GM21825 (cell line): ENCODE measurements at regions not wholly inside any gene's neighbourhood (a gene's known extent, or its start where the extent isn't known, plus 50 kb on each side); places are given as distances from the start of the nearest gene placed in this dataset.
"Not testable (repeated sequence)": the region's sequence is repeated elsewhere in the genome, so short reads cannot be mapped to it uniquely, and the experiment has no call there.

ENCODE experiments used
- ATAC-seq: cut with Tn5 transposase; IDR thresholded peaks from one replicate; pipeline ENCODE4 v1.9.1; 2021; ENCODE audit warnings: mild to moderate bottlenecking, moderate library complexity; ENCODE audit not compliant: unreplicated experiment

GRCh38 chr19:27972291-27973040 lies 1240.5 kb downstream of the UQCRFS1 start:
- ATAC-seq: no peak

GRCh38 chr19:27971869-27972268 lies 1241.1 kb downstream of the UQCRFS1 start:
- ATAC-seq: no peak

GRCh38 chr19:27971071-27971470 lies 1241.9 kb downstream of the UQCRFS1 start:
- ATAC-seq: no peak

- no peak for ATAC-seq
Observed at GRCh38 chr19:27966390-27966816, 1246.5 kb downstream of the UQCRFS1 start.

GRCh38 chr19:27964185-27964584 lies 1248.8 kb downstream of the UQCRFS1 start:
- ATAC-seq: no peak

GRCh38 chr19:27962264-27962663 lies 1250.7 kb downstream of the UQCRFS1 start:
- no peak for ATAC-seq

GRCh38 chr19:27955485-27956480 lies 1257.2 kb downstream of the UQCRFS1 start:
- no peak for ATAC-seq

GRCh38 chr19:27942607-27943006 lies 1270.3 kb downstream of the UQCRFS1 start:
- ATAC-seq: not testable (repeated sequence)

- no peak for ATAC-seq
Observed at GRCh38 chr19:27936139-27936538, 1276.8 kb downstream of the UQCRFS1 start.

- no peak for ATAC-seq
Observed at GRCh38 chr19:27935669-27936068, 1277.3 kb downstream of the UQCRFS1 start.

- ATAC-seq: no peak
Observed at GRCh38 chr19:27929399-27929798, 1283.6 kb downstream of the UQCRFS1 start.

- ATAC-seq: no peak
Observed at GRCh38 chr19:27925202-27925601, 1287.7 kb downstream of the UQCRFS1 start.

- ATAC-seq: no peak
Observed at GRCh38 chr19:27922970-27923369, 1290.0 kb downstream of the UQCRFS1 start.

GRCh38 chr19:27920774-27921173 lies 1292.2 kb downstream of the UQCRFS1 start:
- ATAC-seq: no peak

GRCh38 chr19:27918818-27919217 lies 1294.1 kb downstream of the UQCRFS1 start:
- ATAC-seq: no peak

- no peak for ATAC-seq
Observed at GRCh38 chr19:27911122-27911898, 1301.6 kb downstream of the UQCRFS1 start.

GRCh38 chr19:27909861-27910260 lies 1303.1 kb downstream of the UQCRFS1 start:
- no peak for ATAC-seq

GRCh38 chr19:27909185-27909840 lies 1303.6 kb downstream of the UQCRFS1 start:
- ATAC-seq: no peak

GRCh38 chr19:27906081-27906480 lies 1306.9 kb downstream of the UQCRFS1 start:
- no peak for ATAC-seq

- no peak for ATAC-seq
Observed at GRCh38 chr19:27905074-27905473, 1307.9 kb downstream of the UQCRFS1 start.
